WTC11 (cell line): ENCODE measurements at regions not wholly inside any gene's neighbourhood (a gene's known extent, or its start where the extent isn't known, plus 50 kb on each side); places are given as distances from the start of the nearest gene placed in this dataset.

Experiments
- ATAC-seq: fragments of 200-7000 bp; cut with Tn5 transposase; 2 replicates; pipeline ENCODE4 v1.10.0; 2021; ENCODE audit warnings: mild to moderate bottlenecking, moderate library complexity
- CTCF ChIA-PET: fragments of 300-600 bp; sonication (Branson Sonifier 250); formaldehyde crosslinking; loops from one replicate; lab custom pipeline; 2021; ENCODE audit warnings: antibody characterized with exemption; lab: Charles Lee
- POLR2A ChIA-PET: fragments of 350-600 bp; sonication (Branson Sonifier 250); formaldehyde crosslinking; loops from one replicate; lab custom pipeline; 2021; ENCODE audit warnings: antibody characterized with exemption; lab: Charles Lee
- DNase-seq: peaks from one replicate; pipeline ENCODE4 v3.0.0; 2021; ENCODE audit warnings: low spot score
- H3K27ac Mint-ChIP-seq: 2 replicates; pipeline ENCODE4 v1.8.0; 2021; ENCODE audit warnings: mixed read lengths
- H3K27me3 Mint-ChIP-seq: 2 replicates; pipeline ENCODE4 v1.8.0; 2021; ENCODE audit warnings: low read depth, mild to moderate bottlenecking, moderate library complexity, mixed read lengths
- H3K36me3 Mint-ChIP-seq: 2 replicates; pipeline ENCODE4 v1.8.0; 2021; ENCODE audit warnings: mixed read lengths
- H3K4me1 Mint-ChIP-seq: 2 replicates; pipeline ENCODE4 v1.8.0; 2022; ENCODE audit warnings: mixed read lengths
- H3K4me3 Mint-ChIP-seq: 2 replicates; pipeline ENCODE4 v1.8.0; 2021; ENCODE audit warnings: mild to moderate bottlenecking, moderate library complexity, mixed read lengths
- H3K9me3 Mint-ChIP-seq: 2 replicates; pipeline ENCODE4 v1.8.0; 2021; ENCODE audit warnings: mixed read lengths
- ETV6 ChIP-seq: sonication (generic); formaldehyde crosslinking; IDR thresholded peaks from 2 replicates; pipeline ENCODE4 v1.8.1; 2022; ENCODE audit warnings: mild to moderate bottlenecking, missing genetic modification reagents
- FOXJ3 ChIP-seq: sonication (generic); formaldehyde crosslinking; IDR thresholded peaks from 2 replicates; pipeline ENCODE4 v1.9.0; 2021; ENCODE audit warnings: missing genetic modification reagents, mild to moderate bottlenecking, borderline replicate concordance
- GABPB1 ChIP-seq: sonication (generic); formaldehyde crosslinking; IDR thresholded peaks from 2 replicates; pipeline ENCODE4 v1.8.1; 2023; ENCODE audit warnings: mild to moderate bottlenecking, missing genetic modification reagents
- GTF2I ChIP-seq: fragments of 250-450 bp; sonication (Bioruptor Pico); conservative IDR thresholded peaks from 2 replicates; pipeline ENCODE4 v1.4.0; 2021; ENCODE audit warnings: mild to moderate bottlenecking
- HMGA2 ChIP-seq: fragments of 250-450 bp; sonication (Bioruptor Pico); IDR thresholded peaks from 2 replicates; pipeline ENCODE4 v1.4.0; 2021; ENCODE audit warnings: mild to moderate bottlenecking, moderate library complexity
- NFATC4 ChIP-seq: fragments of 250-450 bp; sonication (Bioruptor Pico); IDR thresholded peaks from 2 replicates; pipeline ENCODE4 v1.9.0; 2021; ENCODE audit warnings: mild to moderate bottlenecking
- PRRX2 ChIP-seq: fragments of 250-450 bp; sonication (Bioruptor Pico); IDR thresholded peaks from 2 replicates; pipeline ENCODE4 v1.8.0; 2021; ENCODE audit warnings: mild to moderate bottlenecking
- RELA ChIP-seq: sonication (generic); formaldehyde crosslinking; IDR thresholded peaks from 2 replicates; pipeline ENCODE4 v1.8.1; 2022; ENCODE audit warnings: missing genetic modification reagents, mild to moderate bottlenecking, borderline replicate concordance
- ZBTB21 ChIP-seq: sonication (generic); formaldehyde crosslinking; IDR thresholded peaks from 2 replicates; pipeline ENCODE4 v1.8.1; 2023; ENCODE audit warnings: mild to moderate bottlenecking, missing genetic modification reagents, borderline replicate concordance
- ZNF138 ChIP-seq: sonication (generic); formaldehyde crosslinking; conservative IDR thresholded peaks from 2 replicates; pipeline ENCODE4 v1.8.1; 2022; ENCODE audit warnings: mild to moderate bottlenecking, moderate library complexity, missing genetic modification reagents
- TF ChIP-seq, protein P1 (sequence below): sonication (generic); formaldehyde crosslinking; IDR thresholded peaks from 2 replicates; pipeline ENCODE4 v1.8.1; 2023; ENCODE audit warnings: mild to moderate bottlenecking, moderate library complexity, missing genetic modification reagents
- TF ChIP-seq, protein P2 (sequence below): sonication (generic); formaldehyde crosslinking; IDR thresholded peaks from 2 replicates; pipeline ENCODE4 v1.8.1; 2023; ENCODE audit warnings: mild to moderate bottlenecking, missing genetic modification reagents, borderline replicate concordance
- TF ChIP-seq, protein P3 (sequence below): fragments of 250-450 bp; sonication (Bioruptor Pico); conservative IDR thresholded peaks from 2 replicates; pipeline ENCODE4 v1.9.0; 2021; ENCODE audit warnings: mild to moderate bottlenecking
- TF ChIP-seq, protein P4 (sequence below): sonication (generic); formaldehyde crosslinking; IDR thresholded peaks from 2 replicates; pipeline ENCODE4 v1.8.0; 2023; ENCODE audit warnings: mild to moderate bottlenecking, missing genetic modification reagents

DNA sequence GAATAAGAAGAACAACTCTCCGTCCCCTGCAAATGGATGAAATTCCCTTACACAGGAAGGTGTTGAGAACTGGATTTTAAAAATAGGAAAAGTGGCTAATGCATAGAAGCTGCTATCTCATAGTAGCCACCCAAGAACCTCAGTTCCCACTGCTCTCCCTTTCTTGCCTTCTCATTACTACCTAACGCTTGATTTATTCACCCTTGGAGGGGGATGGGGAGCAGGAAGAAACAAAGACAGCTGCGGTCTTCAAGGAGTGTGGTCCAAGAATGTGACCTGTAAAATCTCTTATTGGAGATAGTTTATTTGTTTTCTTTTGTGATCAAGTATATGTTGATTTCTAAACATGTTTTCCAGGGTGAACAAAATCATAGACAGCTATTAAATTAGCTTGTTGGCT lies 274.1 kb upstream of the CTNNB1 start (continued):
- TF ChIP-seq, protein P1, sequence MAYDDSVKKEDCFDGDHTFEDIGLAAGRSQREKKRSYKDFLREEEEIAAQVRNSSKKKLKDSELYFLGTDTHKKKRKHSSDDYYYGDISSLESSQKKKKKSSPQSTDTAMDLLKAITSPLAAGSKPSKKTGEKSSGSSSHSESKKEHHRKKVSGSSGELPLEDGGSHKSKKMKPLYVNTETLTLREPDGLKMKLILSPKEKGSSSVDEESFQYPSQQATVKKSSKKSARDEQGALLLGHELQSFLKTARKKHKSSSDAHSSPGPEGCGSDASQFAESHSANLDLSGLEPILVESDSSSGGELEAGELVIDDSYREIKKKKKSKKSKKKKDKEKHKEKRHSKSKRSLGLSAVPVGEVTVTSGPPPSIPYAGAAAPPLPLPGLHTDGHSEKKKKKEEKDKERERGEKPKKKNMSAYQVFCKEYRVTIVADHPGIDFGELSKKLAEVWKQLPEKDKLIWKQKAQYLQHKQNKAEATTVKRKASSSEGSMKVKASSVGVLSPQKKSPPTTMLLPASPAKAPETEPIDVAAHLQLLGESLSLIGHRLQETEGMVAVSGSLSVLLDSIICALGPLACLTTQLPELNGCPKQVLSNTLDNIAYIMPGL (CRISPR knock-in tag): no peak
- TF ChIP-seq RELA (CRISPR knock-in tag) (no peak), NFATC4 (no peak), HMGA2 (CRISPR knock-in tag) (no peak), FOXJ3 (CRISPR knock-in tag) (no peak)

DNA sequence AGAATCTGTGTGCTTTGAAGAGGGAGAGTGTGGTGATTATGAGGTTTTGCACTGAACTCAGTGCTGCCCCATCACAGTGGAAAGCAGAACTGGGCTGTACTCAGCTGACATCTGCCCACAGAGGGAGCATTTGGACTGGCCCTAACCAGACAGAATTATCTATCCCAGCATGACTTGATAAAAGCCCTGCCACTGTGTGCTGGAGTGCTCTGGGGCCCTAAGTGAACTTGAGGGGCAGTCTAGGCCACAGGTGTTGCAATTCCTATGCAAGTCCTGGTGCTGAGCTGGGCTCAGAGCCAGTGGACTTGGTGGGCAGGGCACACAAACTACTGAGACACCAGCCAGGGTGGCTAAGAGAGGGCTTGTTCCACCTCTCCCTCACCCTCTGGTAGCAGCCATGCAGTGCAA lies 269.2 kb upstream of the CTNNB1 start:
- no peaks in the 10 kb centered on the region for H3K36me3 Mint-ChIP-seq
- ChIA-PET POLR2A (no interaction called here), CTCF (no interaction called here)
- no peaks in the 10 kb centered on the region; the same call in 1 of the 2 replicates for H3K27me3 Mint-ChIP-seq
- DNase-seq: no peak
- peaks cover 24% of the 10 kb centered on the region for H3K4me1 Mint-ChIP-seq
- ATAC-seq: peak; percentile 64
- TF ChIP-seq ETV6 (CRISPR knock-in tag) (no peak), GABPB1 (CRISPR knock-in tag) (0 out of 2 replicates have a peak, but pooled peaks have one; percentile 23), ZBTB21 (CRISPR knock-in tag) (no peak), PRRX2 (CRISPR knock-in tag) (no peak), ZNF138 (CRISPR knock-in tag) (no peak), GTF2I (CRISPR knock-in tag) (no peak)
- TF ChIP-seq, protein P2, sequence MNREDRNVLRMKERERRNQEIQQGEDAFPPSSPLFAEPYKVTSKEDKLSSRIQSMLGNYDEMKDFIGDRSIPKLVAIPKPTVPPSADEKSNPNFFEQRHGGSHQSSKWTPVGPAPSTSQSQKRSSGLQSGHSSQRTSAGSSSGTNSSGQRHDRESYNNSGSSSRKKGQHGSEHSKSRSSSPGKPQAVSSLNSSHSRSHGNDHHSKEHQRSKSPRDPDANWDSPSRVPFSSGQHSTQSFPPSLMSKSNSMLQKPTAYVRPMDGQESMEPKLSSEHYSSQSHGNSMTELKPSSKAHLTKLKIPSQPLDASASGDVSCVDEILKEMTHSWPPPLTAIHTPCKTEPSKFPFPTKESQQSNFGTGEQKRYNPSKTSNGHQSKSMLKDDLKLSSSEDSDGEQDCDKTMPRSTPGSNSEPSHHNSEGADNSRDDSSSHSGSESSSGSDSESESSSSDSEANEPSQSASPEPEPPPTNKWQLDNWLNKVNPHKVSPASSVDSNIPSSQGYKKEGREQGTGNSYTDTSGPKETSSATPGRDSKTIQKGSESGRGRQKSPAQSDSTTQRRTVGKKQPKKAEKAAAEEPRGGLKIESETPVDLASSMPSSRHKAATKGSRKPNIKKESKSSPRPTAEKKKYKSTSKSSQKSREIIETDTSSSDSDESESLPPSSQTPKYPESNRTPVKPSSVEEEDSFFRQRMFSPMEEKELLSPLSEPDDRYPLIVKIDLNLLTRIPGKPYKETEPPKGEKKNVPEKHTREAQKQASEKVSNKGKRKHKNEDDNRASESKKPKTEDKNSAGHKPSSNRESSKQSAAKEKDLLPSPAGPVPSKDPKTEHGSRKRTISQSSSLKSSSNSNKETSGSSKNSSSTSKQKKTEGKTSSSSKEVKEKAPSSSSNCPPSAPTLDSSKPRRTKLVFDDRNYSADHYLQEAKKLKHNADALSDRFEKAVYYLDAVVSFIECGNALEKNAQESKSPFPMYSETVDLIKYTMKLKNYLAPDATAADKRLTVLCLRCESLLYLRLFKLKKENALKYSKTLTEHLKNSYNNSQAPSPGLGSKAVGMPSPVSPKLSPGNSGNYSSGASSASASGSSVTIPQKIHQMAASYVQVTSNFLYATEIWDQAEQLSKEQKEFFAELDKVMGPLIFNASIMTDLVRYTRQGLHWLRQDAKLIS (CRISPR knock-in tag): no peak
- TF ChIP-seq, protein P3, sequence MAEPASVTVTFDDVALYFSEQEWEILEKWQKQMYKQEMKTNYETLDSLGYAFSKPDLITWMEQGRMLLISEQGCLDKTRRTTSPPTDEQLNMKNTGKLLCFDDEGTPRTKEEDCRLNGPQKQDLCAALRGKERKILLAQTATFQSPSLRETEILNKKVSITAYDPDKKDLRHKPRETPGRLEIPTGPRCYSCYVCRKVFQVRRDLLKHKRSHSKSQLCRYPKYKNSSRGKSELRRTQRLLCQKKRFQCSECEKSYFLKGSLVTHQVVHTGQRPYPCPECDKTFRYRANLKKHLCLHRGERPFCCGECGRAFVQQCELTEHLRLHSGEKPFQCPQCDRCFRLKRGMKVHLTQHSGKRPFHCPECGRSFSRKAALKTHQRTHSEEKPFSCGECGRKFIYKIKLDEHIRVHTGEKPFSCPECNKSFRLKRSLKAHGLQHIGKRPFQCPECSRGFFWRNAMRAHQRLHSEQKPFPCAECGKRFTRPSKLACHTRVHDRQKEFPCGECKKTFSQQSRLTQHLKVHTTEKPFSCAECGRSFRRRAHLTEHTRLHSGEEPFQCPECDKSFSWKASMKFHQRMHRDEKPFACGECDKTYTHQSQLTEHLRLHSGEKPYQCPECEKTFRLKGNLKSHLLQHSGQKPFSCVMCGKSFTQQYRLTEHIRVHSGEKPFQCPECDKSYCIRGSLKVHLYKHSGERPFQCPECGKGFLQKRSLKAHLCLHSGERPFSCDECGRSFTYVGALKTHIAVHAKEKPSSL (CRISPR knock-in tag): no peak
- TF ChIP-seq, protein P4, sequence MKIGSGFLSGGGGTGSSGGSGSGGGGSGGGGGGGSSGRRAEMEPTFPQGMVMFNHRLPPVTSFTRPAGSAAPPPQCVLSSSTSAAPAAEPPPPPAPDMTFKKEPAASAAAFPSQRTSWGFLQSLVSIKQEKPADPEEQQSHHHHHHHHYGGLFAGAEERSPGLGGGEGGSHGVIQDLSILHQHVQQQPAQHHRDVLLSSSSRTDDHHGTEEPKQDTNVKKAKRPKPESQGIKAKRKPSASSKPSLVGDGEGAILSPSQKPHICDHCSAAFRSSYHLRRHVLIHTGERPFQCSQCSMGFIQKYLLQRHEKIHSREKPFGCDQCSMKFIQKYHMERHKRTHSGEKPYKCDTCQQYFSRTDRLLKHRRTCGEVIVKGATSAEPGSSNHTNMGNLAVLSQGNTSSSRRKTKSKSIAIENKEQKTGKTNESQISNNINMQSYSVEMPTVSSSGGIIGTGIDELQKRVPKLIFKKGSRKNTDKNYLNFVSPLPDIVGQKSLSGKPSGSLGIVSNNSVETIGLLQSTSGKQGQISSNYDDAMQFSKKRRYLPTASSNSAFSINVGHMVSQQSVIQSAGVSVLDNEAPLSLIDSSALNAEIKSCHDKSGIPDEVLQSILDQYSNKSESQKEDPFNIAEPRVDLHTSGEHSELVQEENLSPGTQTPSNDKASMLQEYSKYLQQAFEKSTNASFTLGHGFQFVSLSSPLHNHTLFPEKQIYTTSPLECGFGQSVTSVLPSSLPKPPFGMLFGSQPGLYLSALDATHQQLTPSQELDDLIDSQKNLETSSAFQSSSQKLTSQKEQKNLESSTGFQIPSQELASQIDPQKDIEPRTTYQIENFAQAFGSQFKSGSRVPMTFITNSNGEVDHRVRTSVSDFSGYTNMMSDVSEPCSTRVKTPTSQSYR (CRISPR knock-in tag): no peak
- no peak overlapping the region for H3K4me3 Mint-ChIP-seq
- H3K27ac Mint-ChIP-seq: no peak overlapping the region
- H3K9me3 Mint-ChIP-seq: peaks cover 3% of the 10 kb centered on the region; the same call in 1 of the 2 replicates
